ENCODE measurements at regions not wholly inside any gene's neighbourhood (a gene's known extent, or its start where the extent isn't known, plus 50 kb on each side); places are given as distances from the start of the nearest gene placed in this dataset.

- TF ChIP-seq TCF12 (IDR thresholded peaks at IDR 0.05; ENCODE audit: low read depth) = no peak
- no peak for TF ChIP-seq MAX (IDR thresholded peaks at IDR 0.05)
- TF ChIP-seq EP300 (IDR thresholded peaks at IDR 0.05; ENCODE audit: borderline replicate concordance) = no peak
- TF ChIP-seq REST (IDR thresholded peaks at IDR 0.05; ENCODE audit: low read depth) = no peak
- TF ChIP-seq CEBPB (IDR thresholded peaks at IDR 0.05) = no peak
- TF ChIP-seq RAD21 (IDR thresholded peaks at IDR 0.05; ENCODE audit: low read depth) = no peak
- TF ChIP-seq NFIC (IDR thresholded peaks at IDR 0.05) = no peak
- TF ChIP-seq YY1 (IDR thresholded peaks at IDR 0.05; ENCODE audit: low read depth) = no peak
- no peak for TF ChIP-seq CREB1 (IDR thresholded peaks at IDR 0.05; ENCODE audit: low read depth)
- TF ChIP-seq FOXM1 (IDR thresholded peaks at IDR 0.05; ENCODE audit: borderline replicate concordance, low read depth) = no peak
These were observed 108.3 kb upstream of the DPP6 start for GRCh38 chr7:153943861-153944260.
